Stimulated activated CD8-positive, alpha-beta memory T cell treated with anti-CD3 and anti-CD28 coated beads, Interleukin-2, amount 100 ng/mL, for 48 hours (primary cell): ENCODE measurements at regions not wholly inside any gene's neighbourhood (a gene's known extent, or its start where the extent isn't known, plus 50 kb on each side); places are given as distances from the start of the nearest gene placed in this dataset.

Experiments
- DNase-seq, 2 donors: peaks; one replicate each; pipeline ENCODE4 v3.0.0-alpha.2; 2020; ENCODE audit warnings: low read depth in 2 of 2

GRCh38 chr3:168394439-168394838 is 298.7 kb upstream of the GOLIM4 start:
- DNase-seq = no peak

DNA sequence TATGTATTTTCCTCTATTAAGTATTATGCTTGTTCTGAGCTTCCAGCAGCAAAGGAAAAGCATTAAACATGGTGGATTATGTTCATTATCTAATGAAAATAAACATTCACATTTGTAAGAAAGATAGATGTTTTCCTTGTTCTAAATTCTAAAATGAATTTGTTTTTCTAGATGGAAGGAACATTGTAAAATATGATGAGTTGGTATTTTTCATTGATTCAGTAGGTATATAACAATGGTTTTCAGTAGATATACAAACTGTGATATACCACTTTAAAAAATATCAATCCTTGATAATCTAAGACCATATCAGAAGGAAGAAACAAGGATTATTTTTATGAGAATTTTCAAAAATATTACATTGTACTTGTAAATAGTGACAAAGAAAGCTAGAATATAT is 290.6 kb upstream of the GOLIM4 start:
- no peak for DNase-seq

DNA sequence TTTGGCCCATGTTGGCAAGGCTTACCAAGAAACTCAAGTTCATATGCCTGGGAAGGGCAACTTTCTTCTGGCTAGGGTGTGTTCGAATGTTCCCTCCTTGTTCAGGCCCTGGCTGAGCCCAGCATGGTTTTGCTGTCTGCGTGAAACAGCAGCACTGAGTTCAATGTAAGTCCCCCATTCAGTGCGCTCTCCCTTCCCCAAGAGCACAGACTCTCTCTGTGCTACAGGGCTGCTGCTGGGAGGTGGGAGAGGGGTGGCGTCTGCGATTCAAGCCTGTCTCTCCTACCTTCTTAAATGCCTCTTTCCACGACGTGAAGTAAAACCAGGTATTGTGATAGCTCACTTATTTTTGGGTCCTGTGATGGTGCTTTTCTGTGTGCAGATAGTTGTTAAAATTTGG is 289.3 kb upstream of the GOLIM4 start:
- DNase-seq = no peak

DNA sequence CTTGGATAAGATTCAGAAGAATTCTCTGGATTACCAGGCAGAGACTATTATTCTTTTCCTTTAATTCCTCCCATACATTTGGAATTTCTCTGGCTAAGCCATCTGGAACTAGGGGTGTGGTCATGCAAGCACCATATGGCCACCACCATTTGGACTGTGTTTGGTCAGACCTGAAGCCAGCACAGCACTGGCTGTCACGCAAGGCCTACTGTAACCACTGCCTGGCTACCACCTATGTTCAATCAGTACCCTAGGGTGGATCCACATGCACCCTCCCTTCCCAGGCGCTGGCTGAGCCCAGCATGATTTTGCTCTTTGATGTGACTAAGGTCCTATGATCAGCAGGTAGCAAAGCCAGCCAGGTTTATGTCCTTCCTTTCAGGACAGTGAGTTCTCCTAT is 287.8 kb upstream of the GOLIM4 start:
- no peak for DNase-seq

DNA sequence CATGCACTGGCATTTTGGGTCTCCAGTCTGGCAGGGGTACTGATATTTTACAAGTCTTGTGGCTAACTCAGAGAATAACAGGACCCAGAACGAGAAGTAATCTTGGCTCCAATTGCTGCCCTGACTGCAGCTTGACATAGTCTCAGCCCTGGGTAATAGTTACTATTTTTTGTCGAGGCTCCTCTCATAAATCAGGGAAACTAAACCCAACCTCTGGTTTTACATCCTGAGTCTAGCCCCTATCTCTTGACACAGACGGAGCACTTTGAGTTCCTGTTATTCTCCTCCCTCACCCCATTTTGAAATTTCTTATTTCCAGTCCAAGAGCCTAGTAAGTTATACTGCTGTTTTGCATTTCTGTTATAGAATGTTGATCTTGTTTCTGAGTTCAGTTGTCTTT is 276.1 kb upstream of the GOLIM4 start:
- DNase-seq = no peak

- DNase-seq = no peak
Observed at GRCh38 chr3:168364967-168365366, 269.2 kb upstream of the GOLIM4 start.

GRCh38 chr3:168362661-168363247 is 267.0 kb upstream of the GOLIM4 start:
- no peak for DNase-seq

DNA sequence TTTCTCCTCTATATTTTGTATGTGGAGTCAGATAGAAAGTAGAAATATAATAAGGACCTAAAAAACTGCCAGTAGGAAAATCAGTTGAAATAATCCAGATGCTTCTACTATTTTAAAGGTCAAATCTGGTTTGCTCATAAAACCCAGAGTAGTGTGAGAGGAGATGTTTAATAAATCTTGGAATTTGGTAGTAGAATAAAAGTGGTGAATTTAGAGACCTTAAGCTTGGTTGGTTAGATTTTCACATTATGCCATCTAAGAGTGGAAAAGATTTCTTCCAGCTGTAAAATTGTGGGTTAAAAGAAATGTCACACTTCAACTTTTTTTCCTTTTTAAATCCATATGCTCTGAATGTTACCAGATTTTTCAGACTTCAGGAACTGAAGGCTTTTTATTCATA is 266.4 kb upstream of the GOLIM4 start:
- DNase-seq = no peak

DNA sequence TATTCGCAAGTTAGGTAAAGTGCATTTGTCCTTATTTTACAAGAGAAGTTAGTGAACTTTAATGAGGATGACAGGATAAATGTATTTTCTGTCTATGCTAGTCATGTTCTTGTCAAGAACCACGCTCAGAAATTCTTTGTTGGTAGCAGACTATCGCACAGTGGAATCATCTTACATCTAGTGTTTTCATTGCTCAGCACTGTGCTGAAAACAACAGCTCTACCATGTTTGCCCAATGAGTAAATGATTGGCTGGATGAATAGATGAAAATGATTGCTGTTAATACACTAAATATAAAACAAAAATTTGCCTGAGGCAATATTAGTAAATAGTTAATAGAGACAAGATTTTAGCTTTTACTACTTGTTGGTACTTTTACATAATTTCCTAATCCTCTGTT is 265.3 kb upstream of the GOLIM4 start:
- DNase-seq = no peak

DNA sequence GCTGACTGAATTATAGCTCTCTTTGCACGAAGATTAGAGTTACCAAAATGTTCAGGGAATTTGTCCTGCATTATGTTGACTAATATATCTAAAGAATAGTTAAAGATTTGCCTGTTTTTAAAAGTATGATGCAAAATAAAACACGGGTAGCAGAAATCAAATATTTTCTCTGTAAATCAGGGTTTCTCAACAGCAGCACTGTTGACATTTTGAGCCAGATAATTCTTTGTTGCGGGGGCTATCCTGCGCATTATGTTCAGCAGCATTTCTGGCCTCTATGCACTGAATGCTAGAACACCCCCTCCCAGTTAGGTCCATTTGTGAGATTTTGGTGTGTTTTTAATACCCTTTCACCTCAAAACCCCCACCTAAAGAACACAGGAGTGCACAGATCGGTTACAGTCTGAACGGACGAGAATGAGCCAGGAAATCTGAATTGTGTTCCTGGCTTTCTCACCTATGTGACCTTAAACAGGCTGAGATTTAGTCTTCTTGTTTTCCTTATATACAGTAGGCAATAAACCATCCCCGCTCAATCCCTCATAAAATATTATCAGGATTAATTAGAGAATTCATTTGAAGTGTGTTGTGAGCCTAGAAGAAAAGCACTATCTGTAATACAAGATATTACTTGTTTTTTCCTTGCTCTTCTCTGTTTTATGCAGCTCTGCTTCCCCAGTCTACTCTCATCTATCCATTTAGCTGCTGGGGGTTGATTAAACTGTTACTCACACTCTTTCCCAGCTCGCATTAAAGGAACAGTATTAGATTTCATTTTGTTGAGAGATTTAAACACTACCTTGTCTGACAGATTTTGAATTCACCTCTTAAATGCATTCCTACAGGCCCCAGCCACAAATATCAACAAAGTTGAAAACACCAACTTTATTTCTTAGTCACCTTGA is 247.5 kb upstream of the GOLIM4 start:
- no peak for DNase-seq

- DNase-seq = no peak
Observed at GRCh38 chr3:168341956-168342936, 246.5 kb upstream of the GOLIM4 start.

GRCh38 chr3:168341192-168341815 is 245.6 kb upstream of the GOLIM4 start:
- DNase-seq = no peak

DNA sequence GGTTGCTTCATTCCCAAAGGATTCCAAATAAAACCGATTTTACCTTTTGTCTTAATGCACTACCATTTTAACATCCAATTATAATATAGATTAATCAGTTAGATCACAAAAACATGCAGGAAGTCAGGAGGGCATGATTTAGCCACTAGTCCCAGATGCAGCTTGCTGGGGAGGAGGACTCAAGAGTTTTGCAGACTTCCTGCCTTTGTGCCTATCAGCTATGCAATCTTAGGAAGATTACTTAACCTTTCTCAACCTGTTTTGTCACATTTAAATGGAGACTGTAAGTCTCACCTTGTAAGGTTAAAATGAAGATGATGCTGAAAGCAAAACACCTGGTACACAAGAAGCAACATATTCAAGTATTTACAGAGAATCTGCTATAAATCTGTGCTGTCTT is 242.4 kb upstream of the GOLIM4 start:
- no peak for DNase-seq

- DNase-seq = no peak
Observed at GRCh38 chr3:168336276-168336675, 240.6 kb upstream of the GOLIM4 start.

- no peak for DNase-seq
Observed at GRCh38 chr3:168333410-168333935, 237.7 kb upstream of the GOLIM4 start.

GRCh38 chr3:168331756-168332155 is 236.0 kb upstream of the GOLIM4 start:
- DNase-seq = no peak

DNA sequence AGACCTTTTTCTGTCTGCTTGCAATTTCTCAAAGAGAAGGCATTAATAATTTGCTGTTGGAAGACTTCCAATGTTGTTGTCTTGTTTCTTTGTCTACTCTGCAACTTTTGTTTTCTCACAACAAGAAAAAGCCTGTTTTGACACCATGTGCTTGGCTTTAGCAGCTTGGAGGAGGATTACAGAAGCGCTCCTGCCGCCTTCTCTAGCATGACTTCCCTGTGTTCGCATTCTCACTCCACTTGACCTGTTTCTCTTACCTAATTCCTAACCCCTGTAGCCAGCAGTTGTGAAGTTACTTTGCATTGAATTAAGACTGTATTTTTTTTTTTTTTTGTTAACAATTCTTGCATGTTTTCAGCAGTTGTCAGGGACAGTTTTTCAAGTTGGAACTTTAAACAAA is 235.3 kb upstream of the GOLIM4 start:
- no peak for DNase-seq

- DNase-seq = no peak
Observed at GRCh38 chr3:168327856-168328255, 232.1 kb upstream of the GOLIM4 start.

- DNase-seq = no peak
Observed at GRCh38 chr3:168325684-168326083, 230.0 kb upstream of the GOLIM4 start.

DNA sequence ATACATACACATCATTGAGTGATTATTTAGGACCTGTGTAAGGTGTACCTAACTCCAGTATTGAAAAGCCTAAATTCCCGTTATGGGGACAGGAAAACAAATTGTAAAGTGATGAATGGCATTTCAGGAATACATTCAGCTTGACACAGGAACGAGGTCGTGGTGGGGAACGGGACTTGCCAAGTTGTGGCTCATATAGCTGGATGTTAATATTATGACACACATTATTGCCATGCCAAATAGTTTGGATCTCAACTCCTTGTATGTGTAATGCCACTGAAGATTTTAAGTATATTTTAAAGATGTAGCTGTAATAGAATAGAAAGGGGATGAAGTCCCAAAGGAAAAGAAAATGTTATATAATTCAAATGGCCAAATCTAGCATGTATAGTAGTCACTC is 227.2 kb upstream of the GOLIM4 start:
- DNase-seq = no peak

- DNase-seq = no peak
Observed at GRCh38 chr3:168314166-168314565, 218.4 kb upstream of the GOLIM4 start.

DNA sequence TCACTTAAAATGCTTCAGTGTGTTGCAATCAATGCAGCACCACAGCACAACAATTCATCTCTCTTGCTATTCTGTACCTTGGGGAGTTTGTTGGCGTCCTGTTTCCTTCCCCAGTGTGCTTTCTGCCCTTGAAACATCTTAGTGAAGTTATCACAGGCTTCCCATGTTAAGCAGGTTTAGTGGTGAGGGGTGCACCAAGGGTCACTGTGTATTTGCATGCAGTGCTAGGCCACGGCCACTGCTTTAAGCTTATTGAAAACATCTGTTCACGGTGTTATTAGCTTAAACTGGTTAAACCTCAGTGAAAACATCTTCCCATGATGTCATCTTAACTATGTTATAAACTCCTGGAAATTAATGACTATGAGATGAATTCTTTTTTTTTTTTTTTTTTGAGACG is 217.3 kb upstream of the GOLIM4 start:
- DNase-seq = no peak
